IMR-90 (cell line): ENCODE measurements at regions not wholly inside any gene's neighbourhood (a gene's known extent, or its start where the extent isn't known, plus 50 kb on each side); places are given as distances from the start of the nearest gene placed in this dataset.

Experiments used
- ATAC-seq: fragments of 200-7000 bp; cut with Tn5 transposase; 2 replicates; pipeline ENCODE4 v1.9.1; 2020; ENCODE audit warnings: low read depth, mild to moderate bottlenecking, moderate library complexity
- BruUV-seq: library from RNA; stranded (reverse); fragments of 400-500 nt; replicated peaks from 2 replicates; lab custom pipeline; 2021; lab: Mats Ljungman, UMichigan
- CTCF ChIA-PET: fragments of 300-600 bp; formaldehyde crosslinking; extraction: SDS; loops from one replicate; lab custom pipeline; 2021; ENCODE audit warnings: antibody characterized with exemption; lab: Yijun Ruan, JAX
- POLR2A ChIA-PET: fragments of 300-600 bp; sonication (Branson Sonifier 250); formaldehyde crosslinking; loops from one replicate; lab custom pipeline; 2022; ENCODE audit warnings: antibody characterized with exemption; ENCODE audit not compliant: unreplicated experiment; lab: Charles Lee
- DNase-seq: peaks from one replicate; pipeline ENCODE4 v3.0.0; 2013
- H2AFZ ChIP-seq: replicated peaks from 2 replicates; pipeline ENCODE3; 2013; ENCODE audit warnings: low read length, mild to moderate bottlenecking; ENCODE audit not compliant: poor library complexity
- H2AK5ac ChIP-seq: 2 replicates; pipeline ENCODE4 v1.6.1; 2013; ENCODE audit warnings: low read depth, low read length, inconsistent platforms
- H2AK9ac ChIP-seq: replicated peaks from 2 replicates; pipeline ENCODE3; 2013; ENCODE audit warnings: mild to moderate bottlenecking, low read depth, low read length, moderate library complexity; ENCODE audit not compliant: poor library complexity
- H2BK120ac ChIP-seq: 2 replicates; pipeline ENCODE4 v1.6.1; 2013; ENCODE audit warnings: low read depth, low read length, inconsistent platforms
- H2BK15ac ChIP-seq: 3 replicates; pipeline ENCODE4 v1.6.1; 2013; ENCODE audit warnings: low read depth, low read length, inconsistent platforms
- H2BK20ac ChIP-seq: 2 replicates; pipeline ENCODE4 v1.6.1; 2013; ENCODE audit warnings: low read depth, mild to moderate bottlenecking, inconsistent platforms, low read length, moderate library complexity
- H2BK5ac ChIP-seq: 2 replicates; pipeline ENCODE4 v1.6.1; 2013; ENCODE audit warnings: mild to moderate bottlenecking, low read depth, low read length, inconsistent platforms; ENCODE audit not compliant: poor library complexity, severe bottlenecking
- H3K14ac ChIP-seq: replicated peaks from 2 replicates; pipeline ENCODE4 v1.6.1; 2013; ENCODE audit warnings: low read depth, low read length, inconsistent platforms
- H3K18ac ChIP-seq: 2 replicates; pipeline ENCODE4 v1.6.1; 2013; ENCODE audit warnings: low read depth, low read length, control low read depth
- H3K23ac ChIP-seq: 2 replicates; pipeline ENCODE4 v1.6.1; 2013; ENCODE audit warnings: low read depth, low read length, inconsistent platforms
- H3K27ac ChIP-seq: 2 replicates; pipeline ENCODE4 v1.5.1; 2013; ENCODE audit warnings: mild to moderate bottlenecking, control low read depth, low read length; ENCODE audit not compliant: insufficient read depth
- H3K27me3 ChIP-seq: 2 replicates; pipeline ENCODE4 v1.6.1; 2013; ENCODE audit warnings: low read length; ENCODE audit not compliant: control insufficient read depth, insufficient read depth
- H3K36me3 ChIP-seq: 2 replicates; pipeline ENCODE4 v1.6.1; 2013; ENCODE audit warnings: low read length, mixed read lengths; ENCODE audit not compliant: control insufficient read depth, insufficient read depth
- H3K4ac ChIP-seq: 2 replicates; pipeline ENCODE4 v1.6.1; 2013; ENCODE audit warnings: low read depth, low read length, inconsistent platforms
- H3K4me1 ChIP-seq: 2 replicates; pipeline ENCODE4 v1.6.1; 2013; ENCODE audit warnings: low read length, mixed read lengths; ENCODE audit not compliant: control insufficient read depth, insufficient read depth
- H3K4me2 ChIP-seq: 2 replicates; pipeline ENCODE4 v1.6.1; 2013; ENCODE audit warnings: low read depth, mild to moderate bottlenecking, control low read depth, low read length, moderate library complexity
- H3K4me3 ChIP-seq: 2 replicates; pipeline ENCODE4 v1.5.1; 2013; ENCODE audit warnings: low read depth, mild to moderate bottlenecking, control low read depth, low read length, moderate library complexity; ENCODE audit not compliant: insufficient read depth
- H3K56ac ChIP-seq: 2 replicates; pipeline ENCODE4 v1.6.1; 2013; ENCODE audit warnings: low read length, inconsistent platforms; ENCODE audit not compliant: insufficient read depth; ENCODE audit errors: extremely low read depth
- H3K79me1 ChIP-seq, 2 experiments: 2 replicates each; pipeline ENCODE4 v1.6.1; 2013; ENCODE audit warnings: low read length in 2 of 2, inconsistent platforms in 1 of 2, low read depth in 1 of 2
- H3K9ac ChIP-seq: 2 replicates; pipeline ENCODE4 v1.6.1; 2013; ENCODE audit warnings: low read depth, low read length, control low read depth
- H3K9me1 ChIP-seq: 2 replicates; pipeline ENCODE4 v1.6.1; 2013; ENCODE audit warnings: low read length, inconsistent platforms; ENCODE audit not compliant: insufficient read depth
- H3K9me3 ChIP-seq: 2 replicates; pipeline ENCODE4 v1.6.1; 2013; ENCODE audit warnings: low read length; ENCODE audit not compliant: control insufficient read depth, insufficient read depth
- H4K20me1 ChIP-seq: 2 replicates; pipeline ENCODE4 v1.6.1; 2013; ENCODE audit warnings: low read length, inconsistent platforms; ENCODE audit not compliant: insufficient read depth
- H4K5ac ChIP-seq: 2 replicates; pipeline ENCODE4 v1.6.1; 2013; ENCODE audit warnings: mild to moderate bottlenecking, low read depth, low read length, control low read depth
- H4K8ac ChIP-seq, 2 experiments: 2 replicates each; pipeline ENCODE4 v1.6.1; 2013; ENCODE audit warnings: low read depth in 2 of 2, low read length in 2 of 2, control low read depth in 1 of 2, inconsistent platforms in 1 of 2
- H4K91ac ChIP-seq: 2 replicates; pipeline ENCODE4 v1.6.1; 2013; ENCODE audit warnings: low read depth, low read length, inconsistent platforms; ENCODE audit not compliant: insufficient read depth
- BHLHE40 ChIP-seq: fragments of 150-350 bp; IDR thresholded peaks from 2 replicates; pipeline ENCODE4 v1.6.1; 2016; ENCODE audit warnings: mild to moderate bottlenecking, low read depth, low read length
- CHD1 ChIP-seq: IDR thresholded peaks from 2 replicates; pipeline ENCODE4 v1.6.1; 2012; ENCODE audit warnings: low read depth, low read length, improper control_type of control experiment
- CTCF ChIP-seq: conservative IDR thresholded peaks from 2 replicates; pipeline ENCODE4 v1.5.1; 2012; ENCODE audit warnings: mild to moderate bottlenecking, low read depth, low read length, improper control_type of control experiment
- ELK1 ChIP-seq: fragments of 150-350 bp; IDR thresholded peaks from 2 replicates; pipeline ENCODE4 v1.6.1; 2016; ENCODE audit warnings: low read depth, mild to moderate bottlenecking, low read length, moderate library complexity, borderline replicate concordance
- FOS ChIP-seq: fragments of 150-350 bp; IDR thresholded peaks from 2 replicates; pipeline ENCODE4 v1.6.1; 2016; ENCODE audit warnings: low read depth, low read length
- MAFK ChIP-seq: IDR thresholded peaks from 2 replicates; pipeline ENCODE4 v1.6.1; 2012; ENCODE audit warnings: low read depth, low read length, improper control_type of control experiment
- MAZ ChIP-seq: IDR thresholded peaks from 2 replicates; pipeline ENCODE4 v1.6.1; 2012; ENCODE audit warnings: low read depth, mild to moderate bottlenecking, low read length, improper control_type of control experiment, moderate library complexity, borderline replicate concordance
- MXI1 ChIP-seq: IDR thresholded peaks from 2 replicates; pipeline ENCODE4 v1.6.1; 2012; ENCODE audit warnings: low read depth, mild to moderate bottlenecking, low read length, moderate library complexity, borderline replicate concordance
- POLR2A ChIP-seq: IDR thresholded peaks from 2 replicates; pipeline ENCODE4 v1.6.1; 2012; ENCODE audit warnings: mild to moderate bottlenecking, low read depth, low read length
- RAD21 ChIP-seq: IDR thresholded peaks from 2 replicates; pipeline ENCODE4 v1.6.1; 2012; ENCODE audit warnings: low read length, improper control_type of control experiment
- RCOR1 ChIP-seq: IDR thresholded peaks from 2 replicates; pipeline ENCODE4 v1.6.1; 2012; ENCODE audit warnings: mild to moderate bottlenecking, low read length, improper control_type of control experiment; ENCODE audit not compliant: insufficient replicate concordance
- SMC3 ChIP-seq: fragments of 150-350 bp; IDR thresholded peaks from 2 replicates; pipeline ENCODE4 v1.6.1; 2016; ENCODE audit warnings: low read depth, mild to moderate bottlenecking, antibody characterized with exemption, low read length, moderate library complexity
- USF2 ChIP-seq: fragments of 150-350 bp; IDR thresholded peaks from 2 replicates; pipeline ENCODE4 v1.6.1; 2017; ENCODE audit warnings: mild to moderate bottlenecking, antibody characterized with exemption, low read length, low read depth
- dilution Hi-C: fragments of 300-500 bp; cut with HindIII; formaldehyde crosslinking; loops from one replicate; pipeline ENCODE4 v1.14.3; 2018; ENCODE audit warnings: low sequenced_read_pairs; ENCODE audit not compliant: unreplicated experiment
- in situ Hi-C: fragments of 300-500 bp; cut with MboI; formaldehyde crosslinking; loops from 3 replicates; pipeline ENCODE4 v1.14.3; 2019; ENCODE audit warnings: low sequenced_read_pairs, inconsistent platforms, mixed read lengths
- intact Hi-C: fragments of 100-400 bp; cut with micrococcal nuclease; formaldehyde crosslinking; loops from 2 replicates; pipeline ENCODE4 v1.10.0; 2022

GRCh38 chrX:121781991-121782390 is 734.6 kb downstream of the GLUD2 start:
- H3K23ac ChIP-seq: no peak overlapping the region
- ATAC-seq (no peak), DNase-seq (no peak)
- no peak overlapping the region for H2AK9ac ChIP-seq
- no peak overlapping the region for H2AFZ ChIP-seq
- no peak overlapping the region for H3K56ac ChIP-seq
- TF ChIP-seq POLR2A (no peak), BHLHE40 (no peak), USF2 (no peak), MXI1 (no peak), FOS (no peak), SMC3 (no peak), CHD1 (no peak), MAFK (no peak), MAZ (no peak), ELK1 (no peak), RAD21 (no peak), CTCF (no peak), RCOR1 (no peak)
- no peak overlapping the region for H3K9ac ChIP-seq
- dilution Hi-C loops (no loop called here), in situ Hi-C loops (no loop called here), intact Hi-C loops (no loop called here)
- BruUV-seq: no TSS peak
- H3K9me3 ChIP-seq: no peaks in the 10 kb centered on the region
- H3K4me3 ChIP-seq: no peak overlapping the region
- H3K79me1 ChIP-seq: no peaks in the 10 kb centered on the region
- H2BK15ac ChIP-seq: no peak overlapping the region
- no peaks in the 10 kb centered on the region for H3K36me3 ChIP-seq
- no peak overlapping the region for H3K4me2 ChIP-seq
- H3K9me1 ChIP-seq: no peaks in the 10 kb centered on the region
- no peak overlapping the region for H4K8ac ChIP-seq
- H3K18ac ChIP-seq: no peak overlapping the region
- H3K27ac ChIP-seq: no peak overlapping the region
- H4K20me1 ChIP-seq: no peaks in the 10 kb centered on the region
- no peaks in the 10 kb centered on the region for H3K4me1 ChIP-seq
- no peak overlapping the region for H2AK5ac ChIP-seq
- H2BK20ac ChIP-seq: no peak overlapping the region
- CTCF ChIA-PET: interaction anchor here (0.6 kb wide), 1 partner anchor 18 kb away, joined by 3 read pairs; no protein-coding TSS in a partner anchor
- H3K4ac ChIP-seq: no peak overlapping the region
- H2BK120ac ChIP-seq: no peak overlapping the region
- POLR2A ChIA-PET: no interaction called here
- H4K91ac ChIP-seq: no peak overlapping the region
- H3K14ac ChIP-seq: no peak overlapping the region
- no peaks in the 10 kb centered on the region for H3K27me3 ChIP-seq
- H2BK5ac ChIP-seq: no peak overlapping the region
- no peak overlapping the region for H4K5ac ChIP-seq
